Esophagus squamous epithelium (tissue), 4 donors: ENCODE measurements at regions not wholly inside any gene's neighbourhood (a gene's known extent, or its start where the extent isn't known, plus 50 kb on each side); places are given as distances from the start of the nearest gene placed in this dataset.

Source experiments
- CTCF ChIP-seq, 6 experiments: fragments of 450-650 bp in 4 of 6; fragments of 200-600 bp in 2 of 6; sonication (generic) in 2 of 6; IDR thresholded peaks; one replicate each; pipeline ENCODE4 v1.5.1; 2016 to 2019; ENCODE audit warnings: antibody characterized with exemption in 6 of 6, mild to moderate bottlenecking in 4 of 6, moderate library complexity in 4 of 6
- POLR2A ChIP-seq, 4 donors: fragments of 450-650 bp; IDR thresholded peaks; one replicate each; pipeline ENCODE4 v1.6.1; 2017; ENCODE audit warnings: antibody characterized with exemption in 4 of 4, mild to moderate bottlenecking in 4 of 4, moderate library complexity in 3 of 4

DNA sequence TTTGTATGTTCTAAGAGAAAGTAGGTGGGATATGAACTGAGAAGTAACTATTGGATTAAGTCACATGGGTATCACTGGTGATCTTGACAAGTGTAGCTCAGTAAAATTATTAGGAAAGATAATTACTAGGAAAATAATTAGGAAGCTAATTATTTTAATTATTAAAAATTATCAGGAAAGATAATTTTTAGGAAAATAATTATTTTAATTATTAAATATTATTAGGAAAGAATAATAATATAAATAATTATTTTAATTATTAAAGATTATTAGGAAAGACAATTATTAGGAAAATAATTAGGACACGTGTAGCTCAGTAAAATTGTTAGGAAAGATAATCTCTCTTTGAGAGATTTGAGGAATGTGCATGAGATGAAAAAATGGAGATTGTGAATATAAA is 623.4 kb upstream of the PIK3C3 start:
- TF ChIP-seq POLR2A (IDR thresholded peaks at IDR 0.05) (no peak), CTCF (IDR thresholded peaks at IDR 0.05) (no peak)
